GM18858 (cell line): ENCODE measurements at regions not wholly inside any gene's neighbourhood (a gene's known extent, or its start where the extent isn't known, plus 50 kb on each side); places are given as distances from the start of the nearest gene placed in this dataset.
"Not testable (repeated sequence)": the region's sequence is repeated elsewhere in the genome, so short reads cannot be mapped to it uniquely, and the experiment has no call there.

Source experiments
- ATAC-seq: cut with Tn5 transposase; IDR thresholded peaks from one replicate; pipeline ENCODE4 v1.9.1; 2021; ENCODE audit not compliant: unreplicated experiment

DNA sequence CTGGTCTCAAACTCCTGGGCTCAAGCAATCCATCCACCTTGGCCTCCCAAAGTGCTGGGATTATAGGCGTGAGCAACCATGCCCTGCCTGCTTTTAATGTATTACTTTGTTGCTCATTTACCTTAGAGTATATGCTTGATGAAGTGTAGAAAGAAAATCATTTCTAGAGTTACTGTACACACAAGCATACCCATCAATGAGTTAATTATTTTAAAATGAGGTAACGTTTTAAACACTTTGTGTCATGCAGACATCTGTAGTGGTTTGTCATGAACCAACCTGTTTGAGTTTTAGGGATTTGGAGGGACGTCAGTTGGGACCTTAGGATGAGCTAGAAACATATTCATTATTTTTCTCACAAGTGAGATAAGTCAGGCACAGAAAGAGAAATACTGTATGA is 332.4 kb upstream of the IGF1R start:
- no peak for ATAC-seq

DNA sequence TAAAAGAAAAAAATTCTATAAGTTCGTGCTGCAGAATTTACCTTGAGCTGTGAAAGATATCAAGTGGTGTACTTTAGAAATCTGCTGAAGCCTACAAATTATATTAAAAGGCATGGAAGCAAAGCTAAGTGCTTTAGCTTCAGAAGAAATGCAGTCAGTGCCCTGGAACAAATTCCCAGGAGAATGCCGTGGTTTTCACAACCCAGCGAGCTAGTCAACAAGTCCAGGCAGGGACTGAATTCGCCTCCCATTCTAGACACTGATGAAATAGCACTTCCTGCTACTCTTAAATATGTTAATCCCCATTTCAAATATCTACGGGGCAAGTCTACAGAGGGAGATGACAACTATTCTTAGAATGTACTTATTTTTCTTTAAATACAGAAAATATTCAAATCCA is 326.4 kb upstream of the IGF1R start:
- no peak for ATAC-seq

DNA sequence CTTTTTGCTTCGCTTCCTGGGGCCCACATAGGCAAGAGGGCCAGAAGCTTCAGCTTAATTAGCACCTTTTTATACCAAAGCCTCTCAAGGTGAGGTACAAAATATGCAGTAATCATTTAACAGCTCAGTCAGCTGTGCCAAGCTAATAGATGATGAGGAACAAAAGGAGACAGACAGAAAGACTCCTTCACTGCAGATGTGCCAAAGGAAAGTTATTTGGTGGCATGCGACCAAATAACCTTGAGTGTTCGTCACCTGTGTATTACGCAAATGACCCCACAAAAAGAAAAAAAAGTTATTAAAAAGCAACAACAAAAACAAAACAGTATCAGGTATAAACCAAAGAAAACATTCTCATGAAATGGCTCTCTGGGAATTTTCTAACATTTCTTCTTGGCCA is 325.8 kb upstream of the IGF1R start:
- no peak for ATAC-seq

DNA sequence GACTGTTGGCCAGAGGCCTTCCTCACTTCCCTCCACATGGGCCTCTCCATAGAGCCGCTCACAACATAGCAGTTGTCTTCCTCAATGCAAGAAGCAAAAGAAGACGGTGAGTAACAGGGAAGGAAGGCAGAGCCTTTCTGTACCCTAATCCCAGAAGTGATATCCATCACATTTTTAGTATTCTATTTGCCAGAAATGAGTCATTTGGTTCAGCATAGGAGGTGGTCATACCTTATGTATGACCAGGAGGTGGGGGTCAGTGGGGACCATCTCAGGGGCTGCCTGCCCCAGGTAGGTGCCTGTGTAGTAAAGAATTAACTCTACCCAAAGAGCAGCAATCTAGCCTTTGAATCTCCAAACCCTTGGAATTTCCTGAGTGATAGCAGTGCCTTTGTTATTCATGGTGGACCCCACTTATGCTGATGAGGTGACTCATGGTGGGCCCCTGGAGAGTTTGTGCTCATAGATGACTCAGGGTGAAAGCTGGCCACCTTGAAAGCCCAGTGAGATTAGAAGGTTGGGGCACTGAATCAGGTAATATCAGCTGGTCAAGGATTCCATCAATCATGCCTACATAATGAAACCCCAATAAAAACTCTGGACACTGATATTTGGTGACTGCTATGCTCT is 323.9 kb upstream of the IGF1R start:
- ATAC-seq = no peak

DNA sequence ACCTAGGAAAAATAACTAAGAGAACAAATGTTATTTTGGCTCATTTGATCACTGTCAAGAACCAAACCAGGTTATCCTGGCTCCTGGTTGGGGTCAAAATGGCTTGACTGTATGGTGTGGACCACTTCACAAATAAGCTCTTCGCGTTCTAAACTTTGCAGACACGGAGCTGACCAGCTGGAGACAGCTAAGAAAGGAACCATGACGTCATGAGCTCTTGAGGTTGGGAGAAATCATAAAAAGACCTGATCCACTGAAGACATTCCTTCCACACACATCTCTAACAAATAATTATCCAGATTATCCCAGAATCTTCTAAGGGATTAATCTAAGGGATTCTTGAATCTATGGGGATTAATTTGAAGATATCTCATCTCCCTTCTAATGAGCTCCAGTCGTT is 321.5 kb upstream of the IGF1R start:
- no peak for ATAC-seq

DNA sequence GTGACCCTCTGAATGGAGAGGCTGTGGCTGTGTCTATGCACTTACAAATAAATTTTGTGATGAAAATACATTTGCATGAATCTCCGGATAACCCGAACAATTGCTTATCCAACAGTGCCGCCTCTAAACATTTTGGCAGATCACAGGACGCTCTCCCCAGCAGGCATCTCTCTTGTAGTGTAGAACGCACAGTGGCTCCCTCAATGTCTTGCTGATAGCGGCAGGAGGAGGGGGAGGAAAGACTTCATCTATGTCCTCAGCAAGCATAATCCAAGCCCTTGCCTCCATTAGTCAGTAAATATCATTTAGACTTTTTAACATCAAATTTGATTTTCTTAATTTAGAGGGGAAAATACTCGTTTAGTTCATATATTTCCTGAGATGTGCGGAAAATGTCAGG is 318.1 kb upstream of the IGF1R start:
- ATAC-seq = no peak

DNA sequence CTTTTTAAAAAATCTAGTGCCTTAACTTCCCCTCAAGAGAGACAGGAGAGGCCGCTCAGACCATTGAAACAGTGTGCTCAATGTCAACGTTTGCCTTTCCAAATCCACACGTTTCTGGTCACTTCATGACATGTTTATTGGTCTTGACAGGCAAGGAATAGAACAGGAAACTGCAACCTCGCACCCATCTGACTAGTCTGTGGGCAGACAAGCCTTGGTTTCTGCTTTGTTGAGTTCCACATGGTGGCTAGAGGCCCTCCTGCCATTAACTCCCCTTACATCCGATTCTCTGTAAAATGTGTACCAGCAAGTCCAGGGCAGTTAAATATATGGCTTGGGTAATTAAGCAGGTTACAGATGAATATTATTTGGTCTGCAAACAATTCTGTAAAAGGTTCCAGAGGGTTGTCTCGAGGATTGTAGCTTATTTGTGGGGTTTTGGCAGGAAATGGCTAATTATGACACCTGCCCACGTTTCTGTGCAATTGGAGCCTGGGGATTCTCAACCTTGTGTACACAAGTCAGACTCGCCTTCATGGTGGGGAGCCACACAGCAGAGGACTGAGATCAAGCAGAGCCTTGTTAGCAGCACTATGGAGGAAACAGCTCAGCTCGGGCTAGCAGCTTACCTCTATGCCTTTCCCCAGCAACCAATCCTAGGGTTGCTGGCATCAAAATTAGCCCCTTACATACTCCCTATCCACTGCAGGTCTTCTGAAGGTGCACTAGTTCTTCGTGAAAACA is 317.5 kb upstream of the IGF1R start:
- no peak for ATAC-seq

DNA sequence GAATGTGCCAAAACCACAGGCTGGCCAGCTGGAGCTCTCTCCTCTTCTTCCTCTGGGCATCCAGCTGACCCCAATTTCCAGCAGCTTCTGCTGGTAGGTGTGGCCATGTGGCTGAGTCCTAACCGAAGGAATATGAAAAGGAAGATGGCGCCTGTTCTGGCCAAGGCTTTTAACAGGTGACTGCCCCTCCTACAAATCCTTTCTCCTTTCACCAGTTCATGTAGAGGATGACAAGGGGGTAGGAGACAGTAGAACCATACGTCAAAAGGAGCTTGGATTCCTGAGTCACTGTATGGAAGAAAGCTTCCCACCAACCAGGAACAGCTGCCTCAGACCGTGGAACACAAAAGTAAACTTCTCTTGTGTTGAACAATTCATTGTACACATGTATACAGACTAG is 316.7 kb upstream of the IGF1R start:
- ATAC-seq = no peak

DNA sequence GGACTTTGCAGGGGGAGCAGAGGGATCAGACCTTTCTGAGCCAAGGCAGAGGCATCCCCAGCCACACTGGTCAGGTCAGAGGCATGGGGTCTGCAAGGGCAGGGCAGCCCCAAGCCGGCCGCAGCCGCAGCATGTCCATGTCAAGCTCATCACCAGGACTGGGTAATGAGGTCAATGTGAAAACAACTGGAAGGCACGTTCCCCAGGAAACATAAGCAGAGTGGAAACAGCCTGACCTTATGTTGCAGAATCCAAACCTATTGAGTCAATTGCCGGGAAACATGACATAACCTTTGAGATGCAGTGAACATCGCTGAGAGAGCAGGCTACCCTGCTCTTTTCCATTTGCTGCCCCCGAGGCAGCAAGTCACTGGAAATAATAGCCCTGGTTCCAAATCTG is 315.1 kb upstream of the IGF1R start:
- no peak for ATAC-seq

DNA sequence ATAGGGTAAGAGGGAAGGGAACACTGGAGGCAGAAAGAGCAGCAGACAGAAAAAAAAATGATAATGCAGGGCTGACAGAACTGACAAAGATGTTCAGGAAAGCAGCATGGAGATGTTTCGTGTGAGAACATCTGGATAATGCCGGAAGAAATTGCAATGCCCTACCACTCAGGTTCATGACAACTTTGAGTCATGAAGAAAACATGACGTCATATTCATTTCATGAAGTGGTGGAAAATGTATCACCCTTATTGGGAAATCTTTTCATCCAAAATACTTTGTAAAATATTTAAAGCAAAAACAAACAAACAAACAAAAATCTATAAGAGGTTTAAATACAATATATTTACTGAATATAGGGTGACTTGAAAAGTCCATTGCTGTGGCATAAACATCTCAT is 305.4 kb upstream of the IGF1R start:
- no peak for ATAC-seq

DNA sequence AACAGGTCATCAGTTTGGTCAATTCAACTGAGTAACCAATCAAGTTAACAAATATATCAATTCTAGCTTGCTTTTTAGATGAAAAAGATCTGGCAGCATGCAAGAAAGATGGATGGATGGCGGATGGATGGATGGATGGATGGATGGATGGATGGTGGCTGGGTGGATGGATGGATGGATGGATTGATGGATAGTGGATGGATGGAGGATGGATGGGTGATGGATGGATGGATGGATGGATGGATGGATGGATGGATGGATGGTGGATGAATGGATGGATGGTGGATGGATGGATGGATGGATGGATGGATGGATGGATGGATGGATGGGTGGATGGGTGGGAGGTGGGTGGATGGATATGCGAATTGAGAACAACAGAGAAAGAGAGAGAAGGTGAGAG is 303.7 kb upstream of the IGF1R start:
- ATAC-seq = no peak

DNA sequence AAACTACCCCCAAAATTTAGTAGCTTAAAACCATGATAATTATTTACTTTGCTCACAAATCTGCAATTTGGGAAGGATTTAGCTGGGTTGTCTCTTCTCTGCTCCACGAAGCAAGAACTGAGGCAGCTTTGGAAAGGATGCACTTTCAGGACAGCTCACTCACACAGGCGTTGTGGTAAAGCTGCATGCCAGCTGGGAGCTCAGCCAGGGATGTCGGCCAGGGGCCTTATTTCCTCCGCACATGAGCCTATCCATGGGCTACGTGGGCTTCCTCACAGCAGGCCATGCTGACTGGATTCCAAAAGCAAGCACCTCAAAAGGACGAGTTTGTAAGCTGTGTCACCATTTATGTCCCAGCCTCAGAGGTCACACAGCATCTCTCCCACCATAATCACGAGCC is 301.3 kb upstream of the IGF1R start:
- no peak for ATAC-seq

DNA sequence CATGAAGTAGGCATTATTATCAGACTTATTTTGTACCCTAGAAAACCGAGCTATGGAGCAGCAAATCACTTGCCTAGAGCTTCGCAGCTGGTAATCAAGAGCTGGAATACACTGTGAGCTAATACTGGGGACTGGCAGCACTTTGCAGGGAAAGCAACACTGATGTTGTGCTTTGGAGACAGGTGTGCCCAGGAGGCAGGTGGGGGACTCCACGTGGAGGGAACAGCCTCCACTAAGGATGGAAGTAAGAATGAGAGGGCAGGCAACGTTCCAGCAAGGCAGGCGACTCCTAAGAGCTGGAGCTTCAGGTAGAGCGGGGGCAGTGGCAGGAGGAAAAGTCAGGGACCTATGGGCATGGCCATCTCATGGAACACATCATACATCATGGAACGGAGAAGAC is 300.5 kb upstream of the IGF1R start:
- ATAC-seq = no peak

DNA sequence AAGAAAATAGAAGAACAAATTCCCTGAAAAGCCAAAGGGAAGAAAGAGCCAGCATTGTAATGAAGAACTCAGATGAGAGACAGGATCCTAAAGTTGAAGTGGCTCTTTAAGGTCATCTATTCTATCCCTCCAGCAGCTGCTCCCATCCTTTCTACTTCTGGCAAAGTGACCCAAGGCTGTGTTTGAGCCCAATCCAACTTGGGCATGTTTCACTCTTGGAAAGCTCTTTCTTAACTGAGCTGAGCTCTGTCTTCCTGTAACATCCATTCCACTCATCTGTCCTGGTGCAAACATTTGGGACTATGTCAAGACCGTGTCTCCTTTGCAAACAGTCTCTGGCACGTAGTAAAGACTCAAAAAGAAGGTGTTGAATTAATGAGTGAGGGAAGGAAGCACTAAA is 298.1 kb upstream of the IGF1R start:
- ATAC-seq = no peak

DNA sequence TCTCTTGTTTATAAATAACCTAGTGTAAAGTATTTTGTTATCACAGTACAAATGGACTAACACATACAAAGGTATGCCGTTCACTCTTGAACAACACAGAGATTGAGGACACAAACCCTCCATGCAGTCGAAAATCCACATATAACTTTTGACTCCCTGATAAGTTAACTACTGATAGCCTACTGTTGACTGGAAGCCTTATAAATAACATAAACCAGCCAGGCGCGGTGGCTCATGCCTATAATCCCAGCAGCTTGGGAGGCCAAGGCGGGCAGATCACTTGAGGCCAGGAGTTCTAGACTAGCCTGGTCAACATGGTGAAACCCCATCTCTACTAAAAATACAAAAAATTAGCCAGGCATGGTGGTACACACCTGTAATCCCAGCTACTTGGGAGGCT is 290.1 kb upstream of the IGF1R start:
- ATAC-seq = not testable (repeated sequence)

DNA sequence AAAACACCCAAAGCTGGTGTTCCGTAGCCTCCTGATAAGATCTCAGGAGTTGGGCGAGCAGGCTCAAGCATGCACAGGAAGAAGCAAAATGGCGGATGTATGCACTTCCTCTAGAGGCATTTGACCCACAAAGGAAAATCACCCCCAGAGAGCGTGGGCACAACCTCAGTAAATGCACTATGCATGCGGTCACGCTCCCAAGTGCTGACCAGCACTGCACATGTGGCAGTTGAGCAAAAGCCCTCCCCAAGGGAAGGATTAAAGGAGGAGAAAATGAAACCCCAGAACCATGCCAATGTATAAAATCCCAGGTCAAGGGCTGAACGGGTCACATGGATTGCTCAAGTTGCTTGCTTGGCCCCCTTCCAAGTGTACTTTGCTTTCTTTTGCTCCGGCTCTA is 289.4 kb upstream of the IGF1R start:
- ATAC-seq = no peak

DNA sequence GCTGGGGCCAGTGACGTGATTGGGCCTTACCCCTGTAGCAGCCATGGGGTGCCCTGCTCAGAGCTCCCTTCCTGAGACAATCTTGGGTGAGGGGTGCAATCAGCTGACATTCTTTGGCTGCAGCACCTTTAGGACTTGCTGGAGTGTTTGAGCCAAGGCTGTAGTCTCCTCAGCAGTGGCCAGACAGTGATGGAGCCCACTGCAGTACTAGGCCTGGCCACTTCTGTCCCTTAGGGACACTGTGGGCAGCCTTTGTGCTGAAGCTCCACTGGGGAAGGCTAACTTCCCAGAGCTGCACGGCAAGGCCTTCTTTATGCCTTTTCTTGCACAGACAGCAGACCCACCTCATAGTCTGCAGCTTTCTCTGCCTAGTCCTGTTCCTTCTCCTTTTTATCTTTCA is 284.9 kb upstream of the IGF1R start:
- ATAC-seq = no peak

DNA sequence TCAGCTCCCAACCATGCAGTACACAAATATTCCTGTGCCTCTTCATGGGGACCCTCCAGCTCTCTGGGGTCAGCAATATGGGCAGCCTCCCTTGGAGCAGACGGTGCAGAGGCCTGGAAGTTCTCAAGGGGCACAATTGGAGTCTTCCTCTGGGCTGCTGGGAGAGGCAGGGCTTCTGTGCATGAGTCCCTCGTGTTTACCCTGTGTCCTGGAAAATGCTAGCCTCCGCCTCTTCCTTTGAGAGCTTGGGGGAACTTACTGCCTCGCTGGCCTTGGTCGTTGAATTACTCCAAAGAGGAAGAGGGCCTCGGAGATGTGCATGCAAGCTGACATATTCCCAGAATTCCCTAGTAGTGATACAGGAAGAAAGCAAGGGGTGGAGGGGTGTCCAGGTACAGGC is 284.4 kb upstream of the IGF1R start:
- no peak for ATAC-seq

DNA sequence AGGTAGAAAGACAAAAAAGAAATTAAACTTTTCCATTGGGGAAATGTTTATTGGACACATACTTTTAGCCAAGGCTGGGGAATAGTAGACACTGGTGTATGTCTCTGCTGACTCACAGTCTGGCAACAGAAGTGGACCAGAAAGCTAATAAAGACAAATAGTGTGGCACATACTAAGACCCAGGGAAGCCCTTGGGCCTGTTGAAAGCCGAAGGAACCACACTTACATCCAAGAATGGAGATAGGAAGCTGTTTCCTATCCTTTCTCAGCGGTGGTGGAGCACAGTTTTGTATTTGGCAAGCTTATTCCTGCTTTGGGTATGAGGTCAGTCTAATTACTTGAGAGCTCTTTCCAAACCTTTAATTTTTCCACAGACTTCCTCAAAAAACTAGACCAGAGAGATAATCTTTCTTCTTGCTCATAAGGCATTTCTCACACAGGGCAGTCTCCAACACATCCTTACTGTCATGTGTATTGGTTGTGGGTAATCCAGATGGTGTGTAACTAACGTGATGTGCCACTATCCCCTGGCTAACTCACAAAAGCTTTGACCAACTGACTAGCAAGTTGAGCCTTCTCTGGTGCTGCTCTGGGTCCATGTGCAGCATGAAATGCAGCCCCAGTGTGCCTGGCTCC is 279.1 kb upstream of the IGF1R start:
- no peak for ATAC-seq

DNA sequence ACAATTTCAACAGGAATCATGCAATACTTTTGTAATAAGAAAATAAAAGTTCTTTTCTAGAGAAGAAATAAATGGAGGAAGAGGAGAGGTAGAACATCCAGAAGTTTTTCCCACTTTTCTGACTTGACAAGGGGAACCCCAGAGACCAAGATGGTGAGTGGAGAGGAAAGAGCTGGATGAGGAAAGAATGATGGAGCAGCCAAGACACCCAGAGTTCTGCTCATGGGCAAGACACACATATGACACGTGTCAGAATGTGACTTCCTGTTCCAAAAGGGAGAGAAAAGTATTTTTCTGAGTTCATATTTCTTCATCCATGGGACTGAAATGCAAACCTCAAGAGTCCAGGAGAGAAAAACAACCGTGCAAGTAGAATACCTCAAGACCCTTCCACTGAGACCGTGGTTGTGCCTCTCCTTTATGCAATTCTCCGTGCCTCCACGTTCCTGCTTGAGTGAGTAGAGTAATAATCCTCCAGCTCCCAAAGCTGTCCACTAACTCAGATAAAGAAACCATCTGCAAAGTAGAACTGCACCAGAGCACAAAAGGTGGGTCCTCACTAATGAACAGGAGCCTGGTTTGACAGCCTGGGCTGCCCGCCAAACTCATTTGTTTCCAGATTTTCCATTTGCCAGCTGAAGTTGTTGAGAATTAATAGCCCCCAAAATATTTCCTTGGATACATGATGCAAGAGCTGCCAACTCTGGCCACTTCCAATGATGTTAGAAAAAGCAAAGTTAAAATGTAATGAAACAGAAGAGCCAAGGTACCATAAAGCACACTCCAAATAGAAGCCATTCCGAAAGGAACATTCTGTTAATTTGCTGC is 272.6 kb upstream of the IGF1R start:
- ATAC-seq = no peak

DNA sequence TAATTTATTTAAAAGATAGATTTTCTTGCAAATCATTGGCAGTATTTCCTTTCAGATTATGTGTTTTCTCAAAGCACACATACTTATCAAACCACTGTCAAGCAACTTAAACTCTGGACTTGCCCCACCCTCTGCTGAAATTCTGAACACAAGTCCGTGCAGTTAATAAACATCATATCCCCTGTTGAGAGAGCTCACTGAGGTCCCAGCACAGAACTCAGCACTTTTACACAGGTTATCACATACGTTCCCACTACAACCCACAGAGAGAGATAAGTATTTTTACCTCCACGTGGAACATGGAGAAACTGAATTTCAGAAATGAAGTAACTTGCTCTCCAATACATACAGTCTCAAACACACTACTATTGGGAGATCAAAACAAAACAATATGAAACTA is 267.6 kb upstream of the IGF1R start:
- no peak for ATAC-seq

DNA sequence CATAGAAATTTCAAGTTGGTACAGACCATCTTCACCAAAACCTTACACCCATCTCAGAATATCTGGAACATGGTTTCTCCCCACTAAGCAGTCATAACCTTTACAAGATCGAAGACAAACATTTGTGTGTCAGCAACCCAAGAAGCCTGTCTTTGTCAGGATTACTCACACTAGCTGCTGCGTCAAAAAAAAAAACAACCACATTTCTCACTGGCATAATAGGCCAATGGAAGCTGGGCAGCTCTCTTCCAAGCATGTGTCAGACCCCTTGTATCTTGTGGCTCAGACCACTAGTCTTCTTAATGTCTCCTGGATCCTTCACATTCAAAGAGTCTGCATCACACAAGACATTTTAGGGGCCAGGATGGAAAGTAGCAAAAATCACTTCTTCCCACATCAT is 266.9 kb upstream of the IGF1R start:
- no peak for ATAC-seq
